Inferior parietal cortex (tissue), 1 donor: ENCODE measurements at regions not wholly inside any gene's neighbourhood (a gene's known extent, or its start where the extent isn't known, plus 50 kb on each side); places are given as distances from the start of the nearest gene placed in this dataset.
"Not testable (repeated sequence)": the region's sequence is repeated elsewhere in the genome, so short reads cannot be mapped to it uniquely, and the experiment has no call there.

Experiments used
- DNase-seq: peaks from one replicate; pipeline ENCODE4 v3.0.0-alpha.2; 2016; ENCODE audit errors: extremely low spot score

DNA sequence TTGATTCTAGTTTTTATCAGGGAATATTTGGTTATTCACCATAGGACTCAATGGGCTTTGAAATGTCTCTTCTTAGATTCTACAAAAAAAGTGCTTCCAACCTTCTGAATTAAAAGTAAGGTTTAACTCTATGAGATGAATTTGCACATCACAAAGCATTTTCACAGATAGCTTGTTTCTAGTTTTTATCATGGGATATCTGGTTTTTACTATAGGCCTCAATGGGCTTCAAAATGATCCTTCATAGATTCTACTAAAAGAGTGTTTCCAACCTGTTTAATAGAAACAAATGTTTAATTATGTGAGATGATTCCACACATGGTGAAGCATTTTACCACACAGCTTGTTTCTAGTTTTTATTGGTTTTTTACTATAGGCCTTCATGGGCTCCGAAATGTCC is 560.7 kb downstream of the KCNJ18 start:
- DNase-seq, result no peak

GRCh38 chr17:22265807-22266206 is 573.5 kb downstream of the KCNJ18 start:
- DNase-seq, result no peak

GRCh38 chr17:22266231-22266630 is 573.9 kb downstream of the KCNJ18 start:
- DNase-seq, result no peak

GRCh38 chr17:22267019-22267418 is 574.7 kb downstream of the KCNJ18 start:
- DNase-seq, result no peak

DNA sequence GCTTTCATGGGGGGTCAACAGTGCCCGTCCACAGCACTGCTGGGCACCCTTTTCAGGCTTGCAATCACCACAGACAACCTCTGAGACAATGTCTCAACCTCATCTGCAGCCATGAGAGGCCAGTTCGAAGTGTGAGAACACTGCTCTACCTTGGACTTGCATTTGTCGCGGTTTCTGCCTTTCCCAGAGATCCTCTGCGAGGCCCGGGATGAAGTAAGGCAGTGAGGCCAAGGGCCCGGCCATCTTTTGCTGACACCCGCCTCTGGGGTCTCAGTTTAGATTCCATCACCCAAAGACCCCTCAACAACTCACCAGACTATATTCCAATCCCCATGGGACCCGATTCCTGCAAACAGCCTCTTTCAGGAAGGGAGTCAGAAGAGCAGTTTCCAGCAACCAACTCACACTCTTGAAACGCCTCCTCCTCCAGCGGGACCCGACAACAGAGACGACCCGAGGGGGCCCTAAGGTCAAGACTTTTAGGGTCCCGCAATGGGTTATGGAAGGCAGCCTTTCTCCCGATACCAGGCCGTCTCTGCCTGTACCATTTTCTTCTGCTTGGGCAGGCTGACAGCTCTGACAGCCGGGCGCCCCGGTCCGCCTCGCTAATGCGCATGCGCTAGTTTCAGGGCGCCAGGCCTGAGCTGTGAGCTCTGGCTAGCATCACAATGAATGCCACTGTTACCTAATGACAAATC is 576.0 kb downstream of the KCNJ18 start:
- DNase-seq, result no peak

DNA sequence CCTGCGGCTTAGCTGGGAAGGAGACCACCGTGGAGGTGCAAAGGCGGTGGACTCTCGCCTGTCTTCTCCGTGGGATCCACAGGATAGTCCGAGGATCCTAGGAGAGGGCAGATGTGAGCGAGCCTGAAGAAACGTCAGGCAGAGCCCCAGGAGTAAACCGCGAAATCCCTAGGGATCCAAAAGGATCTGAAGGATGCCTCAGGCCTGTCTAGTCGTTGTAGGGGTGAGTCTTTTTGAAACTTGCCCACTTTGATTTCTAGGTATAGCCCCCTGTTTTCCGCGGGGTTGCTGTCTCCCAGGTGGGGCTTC is 576.5 kb downstream of the KCNJ18 start:
- DNase-seq, result no peak

DNA sequence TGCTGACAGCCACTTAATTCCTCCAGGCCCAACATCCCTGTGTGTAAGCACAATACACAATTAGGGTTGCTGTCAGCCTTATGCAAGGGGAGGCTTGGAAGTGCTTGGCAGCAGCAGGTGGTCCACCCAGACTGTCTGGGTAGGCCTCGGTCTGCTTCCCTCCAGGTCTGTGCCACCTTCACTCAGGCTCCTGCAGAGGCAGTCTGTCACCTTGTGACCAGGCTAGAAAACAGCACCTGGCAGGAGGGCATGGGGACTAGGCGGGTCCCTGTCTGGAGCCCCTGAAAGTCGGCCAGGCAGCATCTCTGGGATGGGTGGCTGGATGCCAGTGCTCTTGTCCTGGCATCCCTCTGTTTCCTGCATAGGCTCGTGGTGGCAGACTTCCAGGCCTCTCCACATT is 578.1 kb downstream of the KCNJ18 start:
- no peak for DNase-seq

DNA sequence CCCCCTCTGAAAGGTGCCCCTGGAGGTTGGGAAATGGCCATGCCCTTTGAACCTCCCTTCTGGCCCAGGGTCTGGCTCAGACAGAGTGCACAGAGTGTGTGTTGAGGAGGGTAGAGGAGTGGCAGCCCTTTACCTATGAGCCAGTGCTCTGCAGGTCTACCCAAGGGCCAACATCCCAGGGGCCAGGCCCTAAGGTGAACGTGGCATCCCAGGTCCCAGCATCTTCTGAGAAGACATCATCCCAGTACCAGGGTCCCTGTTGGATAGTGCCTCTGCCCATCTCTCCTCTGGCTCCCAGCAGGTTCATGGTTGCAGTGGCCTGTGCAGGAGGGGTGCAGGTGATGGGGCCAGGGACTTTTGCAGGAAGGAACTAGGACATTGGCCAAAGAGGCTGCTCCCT is 578.5 kb downstream of the KCNJ18 start:
- not testable (repeated sequence) for DNase-seq

- no peak for DNase-seq
Measured at GRCh38 chr17:22272363-22273146, 580.2 kb downstream of the KCNJ18 start.

- no peak for DNase-seq
Measured at GRCh38 chr17:22273308-22273707, 581.0 kb downstream of the KCNJ18 start.

GRCh38 chr17:22277595-22277994 is 585.3 kb downstream of the KCNJ18 start:
- DNase-seq, result no peak

- no peak for DNase-seq
Measured at GRCh38 chr17:22278302-22279275, 586.3 kb downstream of the KCNJ18 start.

- no peak for DNase-seq
Measured at GRCh38 chr17:22286337-22287041, 594.2 kb downstream of the KCNJ18 start.

DNA sequence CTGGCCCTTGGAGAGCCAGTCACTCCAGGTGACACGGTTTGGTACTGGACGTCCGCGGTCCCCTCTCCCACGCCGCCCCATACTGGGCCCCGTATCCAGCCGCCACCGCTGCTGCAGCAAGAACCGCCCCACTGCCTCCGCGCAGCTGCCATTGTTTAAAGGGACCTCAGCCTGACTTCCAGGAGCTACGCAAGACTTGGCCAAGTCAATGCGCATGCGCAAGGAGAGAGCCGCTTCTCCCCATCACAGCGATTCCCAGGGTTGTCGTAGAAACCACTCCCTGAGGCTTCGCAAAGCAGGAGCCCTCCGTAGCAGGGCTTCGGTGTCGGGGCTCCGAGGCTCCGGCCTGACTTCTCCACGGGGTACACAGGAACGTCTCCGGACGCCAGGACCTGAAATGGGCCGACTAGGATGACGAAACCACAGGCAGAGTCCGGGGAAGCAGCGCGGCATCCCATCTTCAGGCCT is 606.2 kb downstream of the KCNJ18 start:
- DNase-seq, result not testable (repeated sequence)

GRCh38 chr17:22300177-22300576 is 607.9 kb downstream of the KCNJ18 start:
- DNase-seq, result no peak

GRCh38 chr17:22300731-22301352 is 608.5 kb downstream of the KCNJ18 start:
- no peak for DNase-seq

GRCh38 chr17:22301353-22301745 is 609.0 kb downstream of the KCNJ18 start:
- no peak for DNase-seq

DNA sequence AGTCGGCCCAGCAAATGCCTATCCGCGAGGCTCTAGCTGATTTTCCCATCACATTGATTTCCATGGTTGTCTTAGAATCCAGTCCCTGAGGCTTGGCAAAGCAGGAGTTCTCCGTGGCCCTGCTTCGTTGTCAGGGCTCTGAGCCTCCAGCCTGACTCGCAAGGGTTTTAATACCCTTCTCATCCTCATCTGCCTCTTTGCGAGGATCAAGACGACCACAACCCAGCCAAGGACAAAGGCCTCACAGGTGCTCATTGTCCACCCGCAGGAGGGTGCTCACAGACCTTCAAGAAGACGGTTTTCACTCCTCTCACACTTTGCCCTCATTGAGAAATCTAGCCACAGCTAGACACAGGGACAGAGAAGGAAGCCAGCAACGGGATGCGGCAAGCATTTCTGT is 610.8 kb downstream of the KCNJ18 start:
- no peak for DNase-seq

DNA sequence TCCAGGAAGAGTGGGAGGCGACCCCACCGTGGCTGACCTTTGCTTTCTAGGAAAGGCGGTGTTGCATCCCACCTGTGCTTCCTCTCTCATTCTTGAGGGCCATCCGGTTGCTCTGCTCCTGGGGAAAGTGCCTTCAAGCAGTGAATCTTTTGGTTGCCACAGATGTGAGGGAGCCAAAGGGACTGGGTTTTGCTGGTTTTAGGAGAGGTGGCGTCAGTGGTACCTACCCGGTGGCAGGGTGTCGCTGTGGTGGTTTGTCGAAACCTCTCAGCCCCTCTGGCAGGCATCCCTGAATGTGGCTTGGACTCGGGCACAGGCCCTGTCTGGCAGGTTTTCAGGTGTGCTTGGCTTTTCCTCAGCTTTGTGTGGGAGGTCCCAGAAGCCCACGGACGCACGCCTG is 611.5 kb downstream of the KCNJ18 start:
- DNase-seq, result no peak

DNA sequence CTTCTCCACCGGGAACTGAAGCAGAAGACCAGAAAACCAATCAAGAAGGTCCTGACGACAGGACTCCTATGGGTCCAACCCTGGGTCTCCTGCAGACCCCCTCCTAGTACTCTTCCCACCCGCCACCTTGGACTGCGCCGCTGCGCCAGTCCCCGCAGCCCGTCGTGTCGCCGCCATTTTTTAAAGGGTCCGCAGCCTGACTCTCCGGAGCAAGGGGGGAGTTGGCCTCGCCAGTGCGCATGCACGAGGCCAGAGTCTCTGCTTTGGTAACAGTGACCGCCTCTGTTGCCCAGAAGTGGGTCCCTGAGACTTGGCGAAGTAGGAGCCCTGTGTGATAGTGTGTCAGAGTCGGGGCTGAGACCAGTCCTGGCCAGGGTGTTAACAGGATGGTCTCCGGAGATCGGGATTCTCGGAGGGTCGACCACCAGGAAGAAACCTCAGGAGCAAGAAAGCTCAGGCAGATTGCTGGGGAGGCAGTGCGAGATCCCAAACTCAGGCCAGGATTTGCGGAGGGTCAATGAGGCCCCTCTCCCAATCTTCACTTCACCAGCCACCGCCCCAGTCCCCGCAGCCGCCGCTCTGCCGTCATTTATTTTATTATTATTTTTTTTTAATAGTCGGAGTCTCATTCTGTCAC is 612.5 kb downstream of the KCNJ18 start:
- no peak for DNase-seq
